H1 (cell line): ENCODE measurements at regions not wholly inside any gene's neighbourhood (a gene's known extent, or its start where the extent isn't known, plus 50 kb on each side); places are given as distances from the start of the nearest gene placed in this dataset.

ENCODE experiments used
- CTCF ChIA-PET: fragments of 300-600 bp; sonication (Branson Sonifier 250); formaldehyde crosslinking; loops from one replicate; lab custom pipeline; 2021; ENCODE audit not compliant: partially characterized antibody; lab: Charles Lee
- POLR2A ChIA-PET: fragments of 300-600 bp; sonication (Branson Sonifier 250); formaldehyde crosslinking; loops from one replicate; lab custom pipeline; 2021; ENCODE audit warnings: inconsistent platforms; ENCODE audit not compliant: partially characterized antibody; lab: Charles Lee
- DNase-seq, 2 experiments: peaks; one replicate each; pipeline versions ENCODE4 v3.0.0 to v3.0.0-alpha.2; 2010 to 2022; ENCODE audit warnings: low spot score in 2 of 2, low read depth in 1 of 2, mixed read lengths in 1 of 2
- FAIRE-seq: peaks from 2 replicates; lab custom pipeline; 2011; peaks lifted over from hg19 to GRCh38; lab: Jason Lieb, UNC
- H2AFZ ChIP-seq: 2 replicates; pipeline ENCODE4 v1.8.1; 2012; ENCODE audit warnings: low read length, inconsistent platforms
- H2AK5ac ChIP-seq: 2 replicates; pipeline ENCODE4 v1.6.1; 2013; ENCODE audit warnings: low read depth, low read length
- H2BK120ac ChIP-seq: replicated peaks from 2 replicates; pipeline ENCODE3; 2013; ENCODE audit warnings: low read depth, low read length, inconsistent platforms
- H2BK12ac ChIP-seq: 2 replicates; pipeline ENCODE4 v1.6.1; 2013; ENCODE audit warnings: low read depth, low read length
- H2BK15ac ChIP-seq: 2 replicates; pipeline ENCODE4 v1.6.1; 2013; ENCODE audit warnings: low read length
- H2BK20ac ChIP-seq: 2 replicates; pipeline ENCODE4 v1.6.1; 2013; ENCODE audit warnings: low read length
- H2BK5ac ChIP-seq: 2 replicates; pipeline ENCODE4 v1.6.1; 2013; ENCODE audit warnings: low read depth, low read length
- H3K14ac ChIP-seq: 2 replicates; pipeline ENCODE4 v1.6.1; 2013; ENCODE audit warnings: inconsistent platforms; ENCODE audit not compliant: insufficient read length
- H3K18ac ChIP-seq: 2 replicates; pipeline ENCODE4 v1.6.1; 2013; ENCODE audit warnings: low read length; ENCODE audit errors: extremely low read depth
- H3K23ac ChIP-seq: 2 replicates; pipeline ENCODE4 v1.6.1; 2013; ENCODE audit warnings: inconsistent platforms; ENCODE audit not compliant: insufficient read length
- H3K23me2 ChIP-seq: 2 replicates; pipeline ENCODE4 v1.6.1; 2013; ENCODE audit warnings: low read depth, low read length
- H3K27ac ChIP-seq: 2 replicates; pipeline ENCODE4 v1.6.1; 2011; ENCODE audit warnings: low read depth, low read length, inconsistent platforms
- H3K27me3 ChIP-seq, 4 experiments: replicated peaks in 1 of 4; 1 replicate in 1 of 4; 2 replicates in 3 of 4; pipeline versions ENCODE4 v1.6.1 to v1.8.1; 2011 to 2013; ENCODE audit warnings: low read length in 3 of 4, mild to moderate bottlenecking in 3 of 4, inconsistent platforms in 2 of 4, mixed read lengths in 2 of 4, moderate library complexity in 1 of 4; ENCODE audit not compliant: control insufficient read depth in 3 of 4, insufficient read depth in 3 of 4; ENCODE audit errors: extremely low read depth in 1 of 4
- H3K36me3 ChIP-seq, 4 experiments: 2 replicates each; pipeline versions ENCODE4 v1.6.1 to v1.8.1; 2011 to 2013; ENCODE audit warnings: mild to moderate bottlenecking in 4 of 4, low read length in 3 of 4, moderate library complexity in 2 of 4, control low read depth in 1 of 4, inconsistent platforms in 1 of 4; ENCODE audit not compliant: insufficient read depth in 4 of 4, control insufficient read depth in 2 of 4
- H3K4ac ChIP-seq: replicated peaks from 2 replicates; pipeline ENCODE3; 2013; ENCODE audit warnings: low read length, low read depth, mixed read lengths, inconsistent platforms; ENCODE audit not compliant: insufficient read length
- H3K4me1 ChIP-seq, 4 experiments: replicated peaks in 1 of 4; 1 replicate in 1 of 4; 2 replicates in 3 of 4; pipeline versions ENCODE4 v1.6.1 to v1.8.1; 2011 to 2013; ENCODE audit warnings: low read length in 3 of 4, inconsistent platforms in 2 of 4, mixed read lengths in 1 of 4; ENCODE audit not compliant: insufficient read depth in 4 of 4, control insufficient read depth in 3 of 4
- H3K4me2 ChIP-seq, 2 experiments: 2 replicates each; pipeline versions ENCODE4 v1.6.1 to v1.8.1; 2011 to 2013; ENCODE audit warnings: low read depth in 2 of 2, low read length in 2 of 2, control low read depth in 1 of 2, inconsistent platforms in 1 of 2, mild to moderate bottlenecking in 1 of 2; ENCODE audit not compliant: insufficient read depth in 1 of 2
- H3K4me3 ChIP-seq, 4 experiments: fragments of 200-600, 300-600 bp in 1 of 4; sonication (generic), shearing (Covaris generic), sonication (Bioruptor Twin) in 1 of 4; 2 replicates each; pipeline versions ENCODE4 v1.5.1 to v1.8.1; 2011 to 2016; ENCODE audit warnings: low read length in 4 of 4, low read depth in 3 of 4, control low read depth in 2 of 4, inconsistent platforms in 2 of 4, mild to moderate bottlenecking in 2 of 4, mixed read lengths in 1 of 4, moderate library complexity in 1 of 4; ENCODE audit not compliant: insufficient read depth in 2 of 4; ENCODE audit errors: extremely low read depth in 1 of 4
- H3K56ac ChIP-seq: replicated peaks from 2 replicates; pipeline ENCODE3; 2013; ENCODE audit warnings: low read depth, mild to moderate bottlenecking, mixed read lengths, low read length, inconsistent platforms; ENCODE audit not compliant: insufficient read length
- H3K79me1 ChIP-seq: 2 replicates; pipeline ENCODE4 v1.6.1; 2013; ENCODE audit warnings: low read depth, low read length, control low read depth
- H3K79me2 ChIP-seq, 2 experiments: 2 replicates each; pipeline versions ENCODE4 v1.6.1 to v1.8.1; 2012 to 2013; ENCODE audit warnings: low read length in 2 of 2, mild to moderate bottlenecking in 2 of 2, inconsistent platforms in 1 of 2; ENCODE audit not compliant: insufficient read depth in 2 of 2, control insufficient read depth in 1 of 2
- H3K9ac ChIP-seq, 4 experiments: replicated peaks in 1 of 4; 1 replicate in 1 of 4; 2 replicates in 3 of 4; pipeline versions ENCODE4 v1.6.1 to v1.8.1; 2011 to 2013; ENCODE audit warnings: low read depth in 3 of 4, low read length in 3 of 4, control low read depth in 2 of 4, mild to moderate bottlenecking in 2 of 4, moderate library complexity in 2 of 4, inconsistent platforms in 1 of 4; ENCODE audit errors: extremely low read depth in 1 of 4
- H3K9me3 ChIP-seq, 2 experiments: 2 replicates each; pipeline versions ENCODE4 v1.6.1 to v1.8.1; 2012 to 2013; ENCODE audit warnings: mild to moderate bottlenecking in 2 of 2, moderate library complexity in 2 of 2, control low read depth in 1 of 2, inconsistent platforms in 1 of 2, low read depth in 1 of 2, low read length in 1 of 2, mixed read lengths in 1 of 2; ENCODE audit not compliant: insufficient read depth in 2 of 2
- H4K20me1 ChIP-seq, 2 experiments: replicated peaks in 1 of 2; 2 replicates each; pipeline versions ENCODE3 to v1.8.1; 2011 to 2013; ENCODE audit warnings: inconsistent platforms in 2 of 2, low read length in 2 of 2, mild to moderate bottlenecking in 1 of 2; ENCODE audit not compliant: insufficient read depth in 2 of 2, control insufficient read depth in 1 of 2
- H4K5ac ChIP-seq: 2 replicates; pipeline ENCODE4 v1.6.1; 2013; ENCODE audit warnings: low read length, low read depth, mixed read lengths, inconsistent platforms; ENCODE audit not compliant: insufficient read length
- H4K8ac ChIP-seq: 2 replicates; pipeline ENCODE4 v1.8.0; 2013; ENCODE audit warnings: mild to moderate bottlenecking, moderate library complexity, low read length, inconsistent platforms; ENCODE audit not compliant: insufficient read depth; ENCODE audit errors: extremely low read depth
- H4K91ac ChIP-seq: replicated peaks from 2 replicates; pipeline ENCODE3; 2013; ENCODE audit warnings: low read length, mixed read lengths, inconsistent platforms; ENCODE audit not compliant: insufficient read length
- CHD1 ChIP-seq: IDR thresholded peaks from 2 replicates; pipeline ENCODE4 v1.6.1; 2012; ENCODE audit warnings: low read depth, low read length, improper control_type of control experiment
- CTBP2 ChIP-seq: IDR thresholded peaks from 2 replicates; pipeline ENCODE4 v1.7.0; 2011; ENCODE audit warnings: borderline replicate concordance, mild to moderate bottlenecking, moderate library complexity, mixed read lengths, low read length; ENCODE audit not compliant: insufficient read depth, insufficient read length
- CTCF ChIP-seq, 3 experiments: IDR thresholded peaks; 1 replicate in 2 of 3; 2 replicates in 1 of 3; pipeline versions ENCODE4 v1.5.1 to v1.6.1; 2011; ENCODE audit warnings: low read length in 3 of 3, mild to moderate bottlenecking in 3 of 3, inconsistent platforms in 2 of 3, low read depth in 1 of 3, moderate library complexity in 1 of 3; ENCODE audit not compliant: insufficient read depth in 1 of 3; ENCODE audit errors: control extremely low read depth in 1 of 3
- E2F6 ChIP-seq: IDR thresholded peaks from 2 replicates; pipeline ENCODE4 v1.6.1; 2012; ENCODE audit warnings: inconsistent platforms
- EGR1 ChIP-seq: IDR thresholded peaks from 2 replicates; pipeline ENCODE4 v1.6.1; 2011; ENCODE audit warnings: low read depth, low read length, borderline replicate concordance
- FOSL1 ChIP-seq: IDR thresholded peaks from 2 replicates; pipeline ENCODE4 v1.6.1; 2011; ENCODE audit warnings: mild to moderate bottlenecking, low read depth, low read length, moderate library complexity; ENCODE audit not compliant: insufficient read depth
- NANOG ChIP-seq: IDR thresholded peaks from 2 replicates; pipeline ENCODE4 v1.6.1; 2011; ENCODE audit warnings: low read length, low read depth, mild to moderate bottlenecking, inconsistent platforms; ENCODE audit not compliant: insufficient read depth, poor library complexity, severe bottlenecking
- NRF1 ChIP-seq: IDR thresholded peaks from 2 replicates; pipeline ENCODE4 v1.6.1; 2011; ENCODE audit warnings: mild to moderate bottlenecking, low read depth, low read length, improper control_type of control experiment
- POLR2AphosphoS5 ChIP-seq: IDR thresholded peaks from 2 replicates; pipeline ENCODE4 v1.6.1; 2011; ENCODE audit warnings: low read depth, low read length
- POU5F1 ChIP-seq: IDR thresholded peaks from 2 replicates; pipeline ENCODE4 v1.6.1; 2011; ENCODE audit warnings: low read depth, mild to moderate bottlenecking, low read length, moderate library complexity
- TCF12 ChIP-seq: IDR thresholded peaks from 2 replicates; pipeline ENCODE4 v1.6.1; 2011; ENCODE audit warnings: low read depth, mild to moderate bottlenecking, low read length
- TEAD4 ChIP-seq: IDR thresholded peaks from 2 replicates; pipeline ENCODE4 v1.6.1; 2012; ENCODE audit warnings: low read depth, low read length, inconsistent platforms, mixed read lengths
- WGBS, 2 experiments: shearing (Covaris generic) in 1 of 2; methylation state at CpG; one replicate each; pipeline versions ENCODE4 v1.1.6 to v1.1.7; 2013 to 2015; ENCODE audit warnings: low lambda C conversion rate in 2 of 2, mixed read lengths in 2 of 2, inconsistent platforms in 1 of 2, low coverage in 1 of 2, missing lambda C conversion rate in 1 of 2; ENCODE audit not compliant: insufficient replicate concordance in 2 of 2, insufficient coverage in 1 of 2, insufficient read length in 1 of 2; ENCODE audit errors: extremely low coverage in 1 of 2, missing lambda C conversion rate in 1 of 2; 5-methylcytosine and 5-hydroxymethylcytosine counted together

- Histone ChIP-seq H2BK5ac (no peak overlapping the region), H2BK120ac (no peak overlapping the region), H3K9me3 (no peaks in the 10 kb centered on the region), H3K36me3 (no peaks in the 10 kb centered on the region), H3K4me1 (peaks cover 0 to 9% (median 1%) of the 10 kb centered on the region in 4 experiments; a peak in 3 of 7 replicates), H3K4me3 (no peak overlapping the region; a peak in 1 of 8 replicates), H3K27me3 (no peaks in the 10 kb centered on the region), H3K23ac (no peak overlapping the region), H2BK15ac (no peak overlapping the region), H3K14ac (no peak overlapping the region), H3K56ac (no peak overlapping the region), H3K4ac (no peak overlapping the region), H3K4me2 (no peak overlapping the region), H3K23me2 (no peaks in the 10 kb centered on the region), H2BK20ac (no peak overlapping the region), H2AK5ac (no peak overlapping the region), H3K79me1 (no peaks in the 10 kb centered on the region), H3K18ac (no peak overlapping the region), H4K8ac (no peak overlapping the region), H3K27ac (no peak overlapping the region), H4K91ac (no peak overlapping the region), H2AFZ (no peak overlapping the region), H2BK12ac (no peak overlapping the region), H4K20me1 (no peaks in the 10 kb centered on the region), H4K5ac (no peak overlapping the region), H3K9ac (no peak overlapping the region), H3K79me2 (no peaks in the 10 kb centered on the region)
- no peak for FAIRE-seq
- 96% methylated on average over 2 of the region's 2 CpGs; no CpG with 5 or more reads in 1 of the 2 experiments for WGBS, 2 experiments
- no peak for DNase-seq
- CTCF ChIA-PET: interaction anchor here (0.6 to 1.2 kb wide), 2 partner anchors 14 to 252 kb away, joined by 3 read pairs; no protein-coding TSS in a partner anchor
- POLR2A ChIA-PET: no interaction called here
- no peak for TF ChIP-seq CTBP2
- TF ChIP-seq CTCF (IDR thresholded peaks at IDR 0.05; ENCODE audit: control extremely low read depth in 1 of 3, insufficient read depth in 1 of 3, low read depth in 1 of 3, low read length in 3 of 3): no peak
- no peak for TF ChIP-seq NRF1
- TF ChIP-seq TCF12: no peak
- TF ChIP-seq POU5F1: no peak
- no peak for TF ChIP-seq EGR1
- TF ChIP-seq NANOG: no peak
- TF ChIP-seq E2F6: no peak
- TF ChIP-seq POLR2AphosphoS5: no peak
- no peak for TF ChIP-seq FOSL1
- TF ChIP-seq TEAD4: no peak
- TF ChIP-seq CHD1: no peak
These were observed 115.0 kb upstream of the TLL1 start for GRCh38 chr4:165758086-165758485.
